HepG2 (cell line): ENCODE measurements at regions not wholly inside any gene's neighbourhood (a gene's known extent, or its start where the extent isn't known, plus 50 kb on each side); places are given as distances from the start of the nearest gene placed in this dataset.

Experiments
- ATAC-seq: fragments of 200-7000 bp; cut with Tn5 transposase; 3 replicates; pipeline ENCODE4 v1.9.1; 2020; ENCODE audit warnings: mild to moderate bottlenecking, moderate library complexity
- BruUV-seq: library from RNA; stranded (reverse); fragments of 400-500 nt; replicated peaks from 2 replicates; lab custom pipeline; 2021; lab: Mats Ljungman, UMichigan
- CTCF ChIA-PET: fragments of 300-600 bp; formaldehyde crosslinking; extraction: SDS; loops from one replicate; lab custom pipeline; 2021; ENCODE audit warnings: low total read pairs, inconsistent platforms, low intra/inter-chr PET ratio; lab: Yijun Ruan, JAX
- POLR2A ChIA-PET: fragments of 350-600 bp; sonication (Branson Sonifier 250); formaldehyde crosslinking; loops from one replicate; lab custom pipeline; 2020; ENCODE audit warnings: antibody characterized with exemption, inconsistent platforms; lab: Yijun Ruan, JAX
- DNase-seq: peaks from one replicate; pipeline ENCODE4 v3.0.0-alpha.2; 2015; ENCODE audit warnings: low spot score
- FAIRE-seq: peaks from 3 replicates; lab custom pipeline; 2011; peaks lifted over from hg19 to GRCh38; lab: Jason Lieb, UNC
- H2AFZ ChIP-seq: one replicate; pipeline ENCODE4 v1.6.1; 2011; ENCODE audit warnings: low read length, inconsistent platforms
- H3K27ac ChIP-seq: fragments of 300-600 bp; 3 replicates; pipeline ENCODE4 v1.8.0; 2011; ENCODE audit warnings: mixed run types, mild to moderate bottlenecking, mixed read lengths, low read length, inconsistent platforms; ENCODE audit not compliant: insufficient read depth; ENCODE audit errors: extremely low read length
- H3K27me3 ChIP-seq, 2 experiments: fragments of 200-600 bp in 1 of 2; 2 replicates in 1 of 2; 3 replicates in 1 of 2; pipeline versions ENCODE4 v1.6.0 to v1.8.0; 2011; ENCODE audit warnings: low read length in 2 of 2, mild to moderate bottlenecking in 2 of 2, moderate library complexity in 2 of 2, inconsistent platforms in 1 of 2; ENCODE audit not compliant: insufficient read depth in 2 of 2, control insufficient read depth in 1 of 2
- H3K36me3 ChIP-seq, 2 experiments: fragments of 200-600 bp in 1 of 2; replicated peaks in 1 of 2; 2 replicates in 1 of 2; 3 replicates in 1 of 2; pipeline versions ENCODE4 v1.5.1 to v1.8.0; 2011; ENCODE audit warnings: low read length in 2 of 2, inconsistent platforms in 1 of 2; ENCODE audit not compliant: insufficient read depth in 2 of 2, control insufficient read depth in 1 of 2
- H3K4me1 ChIP-seq: 2 replicates; pipeline ENCODE4 v1.5.1; 2012; ENCODE audit warnings: low read length, inconsistent platforms; ENCODE audit not compliant: insufficient read depth
- H3K4me2 ChIP-seq: 2 replicates; pipeline ENCODE4 v1.6.0; 2011; ENCODE audit warnings: low read depth, low read length, inconsistent platforms
- H3K4me3 ChIP-seq, 3 experiments: fragments of 200-600 bp in 1 of 3; sonication (generic), shearing (Covaris generic) in 1 of 3; replicated peaks in 1 of 3; 2 replicates each; pipeline ENCODE4 v1.5.1; 2011 to 2016; ENCODE audit warnings: low read length in 3 of 3, inconsistent platforms in 2 of 3, low read depth in 2 of 3, mild to moderate bottlenecking in 2 of 3, control low read depth in 1 of 3, mixed read lengths in 1 of 3; ENCODE audit not compliant: insufficient read depth in 1 of 3
- H3K79me2 ChIP-seq: one replicate; pipeline ENCODE4 v1.6.1; 2011; ENCODE audit warnings: low read length, inconsistent platforms; ENCODE audit not compliant: insufficient read depth
- H3K9ac ChIP-seq: 2 replicates; pipeline ENCODE4 v1.6.0; 2011; ENCODE audit warnings: mild to moderate bottlenecking, low read depth, low read length, inconsistent platforms; ENCODE audit not compliant: insufficient read depth
- H3K9me3 ChIP-seq: 2 replicates; pipeline ENCODE4 v1.5.1; 2012; ENCODE audit warnings: mild to moderate bottlenecking, low read length
- H4K20me1 ChIP-seq: 2 replicates; pipeline ENCODE4 v1.6.0; 2011; ENCODE audit warnings: inconsistent platforms, mild to moderate bottlenecking, low read length, moderate library complexity; ENCODE audit not compliant: insufficient read depth
- ARNTL ChIP-seq: sonication (generic); formaldehyde crosslinking; IDR thresholded peaks from 2 replicates; pipeline ENCODE4 v1.4.0; 2020; ENCODE audit warnings: mild to moderate bottlenecking, missing genetic modification reagents
- DDIT3 ChIP-seq: sonication (generic); formaldehyde crosslinking; IDR thresholded peaks from 2 replicates; pipeline ENCODE4 v1.4.0; 2020; ENCODE audit warnings: mild to moderate bottlenecking, missing genetic modification reagents
- GLMP ChIP-seq: sonication (generic); formaldehyde crosslinking; IDR thresholded peaks from 2 replicates; pipeline ENCODE4 v1.9.0; 2021; ENCODE audit warnings: missing genetic modification reagents, mild to moderate bottlenecking, borderline replicate concordance
- KDM3A ChIP-seq: IDR thresholded peaks from 2 replicates; pipeline ENCODE4 v1.6.1; 2018; ENCODE audit warnings: low read depth, missing compliant biosample characterization
- RORA ChIP-seq: sonication (generic); formaldehyde crosslinking; IDR thresholded peaks from 2 replicates; pipeline ENCODE4 v1.5.0; 2020; ENCODE audit warnings: mild to moderate bottlenecking, missing genetic modification reagents, moderate library complexity
- SOX5 ChIP-seq: IDR thresholded peaks from 2 replicates; pipeline ENCODE4 v1.6.1; 2016; ENCODE audit warnings: borderline replicate concordance
- ZBTB3 ChIP-seq: sonication (generic); formaldehyde crosslinking; IDR thresholded peaks from 2 replicates; pipeline ENCODE4 v1.4.0; 2020; ENCODE audit warnings: low read depth, mild to moderate bottlenecking, moderate library complexity, missing genetic modification reagents, borderline replicate concordance
- ZNF253 ChIP-seq: sonication (generic); formaldehyde crosslinking; IDR thresholded peaks from 2 replicates; pipeline ENCODE4 v1.8.0; 2022; ENCODE audit warnings: mild to moderate bottlenecking, missing genetic modification reagents, borderline replicate concordance
- ZNF598 ChIP-seq: sonication (generic); formaldehyde crosslinking; IDR thresholded peaks from 2 replicates; pipeline ENCODE4 v1.5.1; 2020; ENCODE audit warnings: mild to moderate bottlenecking, missing genetic modification reagents, borderline replicate concordance
- ZNF607 ChIP-seq: sonication (generic); formaldehyde crosslinking; IDR thresholded peaks from 2 replicates; pipeline ENCODE4 v1.5.1; 2020; ENCODE audit warnings: missing genetic modification reagents, mild to moderate bottlenecking, borderline replicate concordance
- WGBS: methylation state at CpG from one replicate; pipeline ENCODE4 v1.1.6; 2017; ENCODE audit warnings: low lambda C conversion rate; 5-methylcytosine and 5-hydroxymethylcytosine counted together
- in situ Hi-C: cut with HindIII; loops from 2 replicates; pipeline ENCODE4 v1.10.0; 2017; ENCODE audit warnings: low pct_unique_long_range_greater_than_20kb; ENCODE audit not compliant: extremely low pct_ligation_motif_present
- intact Hi-C: fragments of 100-400 bp; cut with micrococcal nuclease; formaldehyde crosslinking; loops from one replicate; pipeline ENCODE4 v1.10.0; 2022; ENCODE audit not compliant: unreplicated experiment

- DNase-seq (no peak), FAIRE-seq (no peak), ATAC-seq (no peak)
- intact Hi-C loops (no loop called here), in situ Hi-C loops (no loop called here)
- CTCF ChIA-PET: no interaction called here
- Histone ChIP-seq H3K4me2 (no peak overlapping the region), H3K4me3 (no peak overlapping the region), H3K4me1 (no peaks in the 10 kb centered on the region), H2AFZ (no peak overlapping the region), H3K9ac (no peak overlapping the region), H3K36me3 (no peaks in the 10 kb centered on the region), H3K27ac (no peak overlapping the region), H3K79me2 (no peaks in the 10 kb centered on the region), H4K20me1 (no peaks in the 10 kb centered on the region), H3K9me3 (no peaks in the 10 kb centered on the region), H3K27me3 (no peaks in the 10 kb centered on the region)
- no TSS peak for BruUV-seq
- TF ChIP-seq ZNF598 (CRISPR knock-in tag): no peak
- no peak for TF ChIP-seq ZBTB3 (CRISPR knock-in tag)
- TF ChIP-seq ARNTL: no peak
- no peak for TF ChIP-seq ZNF253
- no peak for TF ChIP-seq RORA (CRISPR knock-in tag)
- no peak for TF ChIP-seq KDM3A (CRISPR knock-in tag)
- POLR2A ChIA-PET: no interaction called here
- WGBS: 0% methylated on average over 3 of the region's 3 CpGs
These were observed 128.9 kb upstream of the VWC2 start for GRCh38 chr7:49644396-49645166.

- DNase-seq: no peak
- H3K36me3 ChIP-seq: no peaks in the 10 kb centered on the region
- no peaks in the 10 kb centered on the region for H3K27me3 ChIP-seq
- H3K9me3 ChIP-seq: no peaks in the 10 kb centered on the region; the same call in 1 of the 2 replicates
- TF ChIP-seq SOX5 (CRISPR knock-in tag) (no peak), GLMP (CRISPR knock-in tag) (no peak), DDIT3 (CRISPR knock-in tag) (no peak), ZNF607 (no peak)
- TF ChIP-seq, all 625 proteins: peak for 0
- ChIA-PET CTCF (no interaction called here), POLR2A (no interaction called here)
- BruUV-seq: no TSS peak
- H3K4me3 ChIP-seq: no peak overlapping the region
- no peaks in the 10 kb centered on the region for H4K20me1 ChIP-seq
- ATAC-seq (no peak), FAIRE-seq (no peak)
- no peaks in the 10 kb centered on the region for H3K79me2 ChIP-seq
- no peak overlapping the region for H2AFZ ChIP-seq
- no peak overlapping the region for H3K9ac ChIP-seq
- intact Hi-C loops (no loop called here), in situ Hi-C loops (no loop called here)
- no peak overlapping the region for H3K4me2 ChIP-seq
- no peaks in the 10 kb centered on the region for H3K4me1 ChIP-seq
- no peak overlapping the region for H3K27ac ChIP-seq
- 4% methylated on average over 3 of the region's 3 CpGs for WGBS
These were observed 128.1 kb upstream of the VWC2 start for GRCh38 chr7:49645296-49645695.
